ENCODE measurements at regions not wholly inside any gene's neighbourhood (a gene's known extent, or its start where the extent isn't known, plus 50 kb on each side); places are given as distances from the start of the nearest gene placed in this dataset.

- BruUV-seq (replicated peaks): no TSS peak
- ChIA-PET CTCF (interaction anchor here (0.7 kb wide), 1 partner anchor 21 kb away, joined by 3 read pairs; no protein-coding TSS in a partner anchor), POLR2A (no interaction called here)
- in situ Hi-C loops (cut with HindIII; ENCODE audit: low pct_unique_long_range_greater_than_20kb, low sequenced_read_pairs) (no loop called here), intact Hi-C loops (cut with micrococcal nuclease; ENCODE audit: unreplicated experiment) (no loop called here)
- Histone ChIP-seq H3K27ac (ENCODE audit: low read length) (no peak overlapping the region), H3K4me3 (ENCODE audit: low read depth in 2 of 2, low read length in 2 of 2) (no peak overlapping the region), H3K36me3 (ENCODE audit: control insufficient read depth, insufficient read depth, low read length) (no peaks in the 10 kb centered on the region), H3K27me3 (ENCODE audit: control insufficient read depth, insufficient read depth, low read length) (no peaks in the 10 kb centered on the region), H3K4me1 (ENCODE audit: control insufficient read depth, insufficient read depth, low read length) (no peaks in the 10 kb centered on the region; the same call in 1 of the 2 replicates), H3K9me3 (ENCODE audit: control insufficient read depth, insufficient read depth, low read depth, low read length) (no peaks in the 10 kb centered on the region)
- TF ChIP-seq REST (IDR thresholded peaks at IDR 0.05; ENCODE audit: insufficient read depth in 1 of 2, low read depth in 2 of 2, low read length in 1 of 2) (no peak), CTCF (IDR thresholded peaks at IDR 0.05) (no peak), SIN3A (IDR thresholded peaks at IDR 0.05; ENCODE audit: borderline replicate concordance, insufficient read depth, low read depth, low read length) (no peak), TCF7L2 (IDR thresholded peaks at IDR 0.05; ENCODE audit: low read depth, low read length) (no peak)
- ATAC-seq (no peak), DNase-seq (ENCODE audit: low read depth, low spot score) (no peak)
These were observed 2015.7 kb upstream of the LRRTM1 start for GRCh38 chr2:82320296-82320695.

GRCh38 chr2:82317012-82317411, 2012.5 kb upstream of the LRRTM1 start:
- no TSS peak for BruUV-seq (replicated peaks)
- ChIA-PET CTCF (no interaction called here), POLR2A (no interaction called here)
- Histone ChIP-seq H3K4me1 (ENCODE audit: control insufficient read depth, insufficient read depth, low read length) (no peaks in the 10 kb centered on the region; the same call in 1 of the 2 replicates), H3K27me3 (ENCODE audit: control insufficient read depth, insufficient read depth, low read length) (no peaks in the 10 kb centered on the region), H3K27ac (ENCODE audit: low read length) (no peak overlapping the region), H3K4me3 (ENCODE audit: low read depth in 2 of 2, low read length in 2 of 2) (no peak overlapping the region), H3K36me3 (ENCODE audit: control insufficient read depth, insufficient read depth, low read length) (no peaks in the 10 kb centered on the region), H3K9me3 (ENCODE audit: control insufficient read depth, insufficient read depth, low read depth, low read length) (no peaks in the 10 kb centered on the region)
- ATAC-seq (no peak), DNase-seq (ENCODE audit: low read depth, low spot score) (no peak)
- in situ Hi-C loops (cut with HindIII; ENCODE audit: low pct_unique_long_range_greater_than_20kb, low sequenced_read_pairs) (no loop called here), intact Hi-C loops (cut with micrococcal nuclease; ENCODE audit: unreplicated experiment) (no loop called here)
- TF ChIP-seq TCF7L2 (IDR thresholded peaks at IDR 0.05; ENCODE audit: low read depth, low read length): no peak
- TF ChIP-seq POLR2AphosphoS5 (IDR thresholded peaks at IDR 0.05; ENCODE audit: low read depth, low read length): no peak
- TF ChIP-seq REST (IDR thresholded peaks at IDR 0.05; ENCODE audit: insufficient read depth in 1 of 2, low read depth in 2 of 2, low read length in 1 of 2): no peak
- TF ChIP-seq SIN3A (IDR thresholded peaks at IDR 0.05; ENCODE audit: borderline replicate concordance, insufficient read depth, low read depth, low read length): no peak
- TF ChIP-seq CTCF (IDR thresholded peaks at IDR 0.05): no peak

Measured in Panc1 (cell line).